Liver (tissue), 8 donors: ENCODE measurements at regions not wholly inside any gene's neighbourhood (a gene's known extent, or its start where the extent isn't known, plus 50 kb on each side); places are given as distances from the start of the nearest gene placed in this dataset.

Experiments
- DNase-seq: peaks from one replicate; pipeline ENCODE4 v3.0.0-alpha.2; 2017; ENCODE audit warnings: low spot score
- H3K27ac ChIP-seq, 2 donors: one replicate each; pipeline ENCODE4 v1.7.0; 2013; ENCODE audit warnings: inconsistent platforms in 2 of 2, low read length in 2 of 2, control low read depth in 1 of 2, low read depth in 1 of 2, mild to moderate bottlenecking in 1 of 2
- H3K27me3 ChIP-seq, 4 donors: one replicate each; pipeline versions ENCODE4 v1.6.1 to v1.7.0; 2013; ENCODE audit warnings: low read length in 3 of 4, inconsistent platforms in 1 of 4, mild to moderate bottlenecking in 1 of 4, moderate library complexity in 1 of 4; ENCODE audit not compliant: control insufficient read depth in 4 of 4, insufficient read depth in 4 of 4
- H3K36me3 ChIP-seq, 4 donors: one replicate each; pipeline versions ENCODE4 v1.6.1 to v1.7.0; 2013; ENCODE audit warnings: low read length in 3 of 4, mild to moderate bottlenecking in 3 of 4, low read depth in 1 of 4, moderate library complexity in 1 of 4; ENCODE audit not compliant: control insufficient read depth in 4 of 4, insufficient read depth in 3 of 4
- H3K4me1 ChIP-seq, 4 donors: one replicate each; pipeline versions ENCODE4 v1.6.1 to v1.7.0; 2013; ENCODE audit warnings: low read length in 3 of 4, mild to moderate bottlenecking in 3 of 4, moderate library complexity in 1 of 4; ENCODE audit not compliant: control insufficient read depth in 4 of 4, insufficient read depth in 4 of 4
- H3K4me3 ChIP-seq, 3 donors: one replicate each; pipeline versions ENCODE4 v1.6.1 to v1.7.0; 2013; ENCODE audit warnings: low read length in 3 of 3, control low read depth in 1 of 3, low read depth in 1 of 3, mild to moderate bottlenecking in 1 of 3
- H3K9ac ChIP-seq, 2 donors: one replicate each; pipeline ENCODE4 v1.7.0; 2013; ENCODE audit warnings: low read length in 2 of 2, mild to moderate bottlenecking in 2 of 2, moderate library complexity in 2 of 2, control low read depth in 1 of 2, low read depth in 1 of 2
- H3K9me3 ChIP-seq, 4 donors: one replicate each; pipeline versions ENCODE4 v1.6.1 to v1.7.0; 2013; ENCODE audit warnings: low read length in 3 of 4; ENCODE audit not compliant: control insufficient read depth in 4 of 4
- EGR1 ChIP-seq, 2 donors: IDR thresholded peaks; 2 replicates each; pipeline ENCODE4 v1.6.1; 2016 to 2018; ENCODE audit warnings: antibody characterized with exemption in 2 of 2, low read depth in 2 of 2
- FOXA1 ChIP-seq: IDR thresholded peaks from 2 replicates; pipeline ENCODE4 v1.6.1; 2016; ENCODE audit warnings: antibody characterized with exemption
- FOXA2 ChIP-seq: IDR thresholded peaks from 2 replicates; pipeline ENCODE4 v1.6.1; 2016; ENCODE audit warnings: antibody characterized with exemption
- GABPA ChIP-seq, 2 donors: IDR thresholded peaks in 1 of 2; conservative IDR thresholded peaks in 1 of 2; 2 replicates each; pipeline ENCODE4 v1.6.1; 2016; ENCODE audit warnings: antibody characterized with exemption in 2 of 2, mild to moderate bottlenecking in 1 of 2, moderate library complexity in 1 of 2
- HNF4A ChIP-seq, 2 donors: conservative IDR thresholded peaks; 2 replicates each; pipeline ENCODE4 v1.6.1; 2016; ENCODE audit warnings: antibody characterized with exemption in 2 of 2, mild to moderate bottlenecking in 2 of 2
- HNF4G ChIP-seq: IDR thresholded peaks from 2 replicates; pipeline ENCODE4 v1.6.1; 2016; ENCODE audit warnings: antibody characterized with exemption
- NR2F2 ChIP-seq: IDR thresholded peaks from 2 replicates; pipeline ENCODE4 v1.6.1; 2016; ENCODE audit warnings: antibody characterized with exemption
- RAD21 ChIP-seq, 2 donors: IDR thresholded peaks; 2 replicates each; pipeline ENCODE4 v1.6.1; 2016; ENCODE audit warnings: antibody characterized with exemption in 2 of 2, mild to moderate bottlenecking in 2 of 2
- SP1 ChIP-seq: IDR thresholded peaks from 2 replicates; pipeline ENCODE4 v1.6.1; 2018; ENCODE audit warnings: antibody characterized with exemption, mild to moderate bottlenecking
- TAF1 ChIP-seq: conservative IDR thresholded peaks from 2 replicates; pipeline ENCODE4 v1.6.1; 2016; ENCODE audit warnings: antibody characterized with exemption, mild to moderate bottlenecking
- YY1 ChIP-seq: IDR thresholded peaks from 2 replicates; pipeline ENCODE4 v1.6.1; 2016; ENCODE audit warnings: antibody characterized with exemption, mild to moderate bottlenecking
- WGBS: extraction: QIAGEN DNeasy Blood & Tissue Kit; methylation state at CpG from one replicate; pipeline ENCODE4 v1.1.7; 2013; 5-methylcytosine and 5-hydroxymethylcytosine counted together
- TF ChIP-seq, protein P1 (sequence below): fragments of 150-350 bp; IDR thresholded peaks from 2 replicates; pipeline ENCODE4 v1.5.1; 2017; ENCODE audit warnings: improper control_type of control experiment, low read depth, low read length; ENCODE audit not compliant: missing input control
- TF ChIP-seq, protein P2 (sequence below): IDR thresholded peaks from 2 replicates; pipeline ENCODE4 v1.6.1; 2016; ENCODE audit warnings: antibody characterized with exemption
- TF ChIP-seq, protein P3 (sequence below): IDR thresholded peaks from 2 replicates; pipeline ENCODE4 v1.6.1; 2016; ENCODE audit warnings: antibody characterized with exemption
- TF ChIP-seq, protein P4 (sequence below): IDR thresholded peaks from 2 replicates; pipeline ENCODE4 v1.6.1; 2016; ENCODE audit warnings: antibody characterized with exemption
- donor health status: healthy.
- donor health status: healthy.
- donor health status: healthy.
- donor health status: healthy.
- donor health status: healthy.

DNA sequence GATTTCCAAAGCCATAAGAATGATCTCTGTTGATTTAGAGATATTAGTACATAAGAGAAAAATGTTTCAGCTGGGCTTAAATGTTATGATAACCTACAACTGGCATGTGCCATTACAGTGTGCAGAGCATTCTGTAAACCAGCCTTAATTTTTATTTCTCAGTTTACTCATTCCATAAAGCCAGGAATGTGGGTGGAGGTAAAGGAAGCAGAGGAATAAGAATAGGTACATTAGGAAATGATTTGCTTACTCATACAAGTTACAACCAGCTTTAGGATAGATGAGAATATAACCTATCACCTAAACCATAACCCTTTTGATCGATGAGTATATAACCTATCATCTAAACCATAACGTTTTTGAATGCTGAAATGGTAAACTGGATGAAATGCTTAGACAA is 1394.7 kb upstream of the ACVR2A start:
- H3K4me3 ChIP-seq: no peak overlapping the region
- 66% methylated on average over 2 of the region's 2 CpGs for WGBS
- TF ChIP-seq YY1 (no peak), FOXA2 (no peak)

DNA sequence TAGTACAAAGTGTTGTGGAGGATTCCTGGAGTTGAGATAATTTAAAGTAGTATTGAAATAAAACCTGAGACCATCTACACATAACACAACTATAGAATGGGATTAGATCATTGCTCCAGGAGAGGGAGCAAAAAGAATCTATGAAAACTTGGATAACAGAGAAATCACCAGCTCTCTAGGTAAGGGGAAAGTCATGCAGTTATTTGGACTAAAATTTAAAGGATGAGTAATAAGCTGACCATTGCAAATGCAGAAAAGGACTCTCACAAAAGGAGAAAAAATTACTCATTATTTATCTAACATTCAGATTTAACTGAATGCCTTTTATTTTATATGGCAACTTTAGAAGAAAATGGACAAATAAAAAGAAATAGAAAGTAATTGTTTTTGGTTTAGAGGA is 1399.8 kb upstream of the ACVR2A start:
- no peak for DNase-seq
- Histone ChIP-seq H3K27me3 (no peaks in the 10 kb centered on the region), H3K27ac (no peak overlapping the region), H3K36me3 (no peaks in the 10 kb centered on the region), H3K4me1 (no peaks in the 10 kb centered on the region), H3K9me3 (no peaks in the 10 kb centered on the region), H3K9ac (no peak overlapping the region), H3K4me3 (no peak overlapping the region)
- TF ChIP-seq, protein P1, sequence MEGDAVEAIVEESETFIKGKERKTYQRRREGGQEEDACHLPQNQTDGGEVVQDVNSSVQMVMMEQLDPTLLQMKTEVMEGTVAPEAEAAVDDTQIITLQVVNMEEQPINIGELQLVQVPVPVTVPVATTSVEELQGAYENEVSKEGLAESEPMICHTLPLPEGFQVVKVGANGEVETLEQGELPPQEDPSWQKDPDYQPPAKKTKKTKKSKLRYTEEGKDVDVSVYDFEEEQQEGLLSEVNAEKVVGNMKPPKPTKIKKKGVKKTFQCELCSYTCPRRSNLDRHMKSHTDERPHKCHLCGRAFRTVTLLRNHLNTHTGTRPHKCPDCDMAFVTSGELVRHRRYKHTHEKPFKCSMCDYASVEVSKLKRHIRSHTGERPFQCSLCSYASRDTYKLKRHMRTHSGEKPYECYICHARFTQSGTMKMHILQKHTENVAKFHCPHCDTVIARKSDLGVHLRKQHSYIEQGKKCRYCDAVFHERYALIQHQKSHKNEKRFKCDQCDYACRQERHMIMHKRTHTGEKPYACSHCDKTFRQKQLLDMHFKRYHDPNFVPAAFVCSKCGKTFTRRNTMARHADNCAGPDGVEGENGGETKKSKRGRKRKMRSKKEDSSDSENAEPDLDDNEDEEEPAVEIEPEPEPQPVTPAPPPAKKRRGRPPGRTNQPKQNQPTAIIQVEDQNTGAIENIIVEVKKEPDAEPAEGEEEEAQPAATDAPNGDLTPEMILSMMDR: no peak
- TF ChIP-seq FOXA1 (no peak), HNF4G (no peak), RAD21 (IDR thresholded peaks at IDR 0.05) (no peak), YY1 (no peak), GABPA (IDR thresholded peaks at IDR 0.05 in 1 of 2, conservative IDR thresholded peaks at IDR 0.05 in 1 of 2) (no peak), TAF1 (no peak), FOXA2 (no peak), HNF4A (conservative IDR thresholded peaks at IDR 0.05) (no peak), EGR1 (IDR thresholded peaks at IDR 0.05; ENCODE audit: low read depth in 2 of 2) (no peak)
- TF ChIP-seq, protein P2, sequence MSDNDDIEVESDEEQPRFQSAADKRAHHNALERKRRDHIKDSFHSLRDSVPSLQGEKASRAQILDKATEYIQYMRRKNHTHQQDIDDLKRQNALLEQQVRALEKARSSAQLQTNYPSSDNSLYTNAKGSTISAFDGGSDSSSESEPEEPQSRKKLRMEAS: no peak
- TF ChIP-seq, protein P3, sequence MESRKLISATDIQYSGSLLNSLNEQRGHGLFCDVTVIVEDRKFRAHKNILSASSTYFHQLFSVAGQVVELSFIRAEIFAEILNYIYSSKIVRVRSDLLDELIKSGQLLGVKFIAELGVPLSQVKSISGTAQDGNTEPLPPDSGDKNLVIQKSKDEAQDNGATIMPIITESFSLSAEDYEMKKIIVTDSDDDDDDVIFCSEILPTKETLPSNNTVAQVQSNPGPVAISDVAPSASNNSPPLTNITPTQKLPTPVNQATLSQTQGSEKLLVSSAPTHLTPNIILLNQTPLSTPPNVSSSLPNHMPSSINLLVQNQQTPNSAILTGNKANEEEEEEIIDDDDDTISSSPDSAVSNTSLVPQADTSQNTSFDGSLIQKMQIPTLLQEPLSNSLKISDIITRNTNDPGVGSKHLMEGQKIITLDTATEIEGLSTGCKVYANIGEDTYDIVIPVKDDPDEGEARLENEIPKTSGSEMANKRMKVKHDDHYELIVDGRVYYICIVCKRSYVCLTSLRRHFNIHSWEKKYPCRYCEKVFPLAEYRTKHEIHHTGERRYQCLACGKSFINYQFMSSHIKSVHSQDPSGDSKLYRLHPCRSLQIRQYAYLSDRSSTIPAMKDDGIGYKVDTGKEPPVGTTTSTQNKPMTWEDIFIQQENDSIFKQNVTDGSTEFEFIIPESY: no peak

More for the DNA sequence above, 1394.7 kb upstream of the ACVR2A start:
- Histone ChIP-seq H3K9me3 (no peaks in the 10 kb centered on the region), H3K9ac (no peak overlapping the region), H3K27me3 (no peaks in the 10 kb centered on the region), H3K36me3 (no peaks in the 10 kb centered on the region), H3K27ac (no peak overlapping the region), H3K4me1 (no peaks in the 10 kb centered on the region)
- no peak for DNase-seq

DNA sequence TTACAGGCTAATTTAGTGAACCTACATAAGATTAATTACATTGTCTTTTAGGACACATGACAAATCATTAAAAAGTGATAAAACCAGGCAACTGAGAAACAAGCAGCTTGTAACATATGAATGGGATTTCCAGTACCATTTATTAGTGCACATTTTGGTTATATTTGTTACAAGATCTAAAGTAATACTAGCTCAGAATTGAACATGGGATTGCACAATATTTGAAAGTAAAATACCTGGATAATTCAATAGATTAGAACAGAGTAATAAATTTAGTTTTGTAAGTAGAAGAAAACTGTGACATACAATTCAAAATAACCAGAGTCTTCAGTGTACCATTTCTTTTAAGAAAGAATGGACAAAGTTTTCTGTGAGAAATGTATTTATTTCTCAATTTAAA is 1400.7 kb upstream of the ACVR2A start:
- no peak for TF ChIP-seq SP1
- TF ChIP-seq FOXA1: no peak
- TF ChIP-seq, protein P4, sequence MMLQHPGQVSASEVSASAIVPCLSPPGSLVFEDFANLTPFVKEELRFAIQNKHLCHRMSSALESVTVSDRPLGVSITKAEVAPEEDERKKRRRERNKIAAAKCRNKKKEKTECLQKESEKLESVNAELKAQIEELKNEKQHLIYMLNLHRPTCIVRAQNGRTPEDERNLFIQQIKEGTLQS: no peak
- TF ChIP-seq FOXA2: no peak
- no peak for TF ChIP-seq NR2F2
- Histone ChIP-seq H3K9ac (no peak overlapping the region), H3K27me3 (no peaks in the 10 kb centered on the region), H3K4me3 (no peak overlapping the region), H3K9me3 (no peaks in the 10 kb centered on the region), H3K36me3 (no peaks in the 10 kb centered on the region), H3K4me1 (no peaks in the 10 kb centered on the region), H3K27ac (no peak overlapping the region)
- no peak for DNase-seq
